GM18511 (cell line): ENCODE measurements at regions not wholly inside any gene's neighbourhood (a gene's known extent, or its start where the extent isn't known, plus 50 kb on each side); places are given as distances from the start of the nearest gene placed in this dataset.

ENCODE experiments used
- ATAC-seq: cut with Tn5 transposase; IDR thresholded peaks from one replicate; pipeline ENCODE4 v1.9.1; 2021; ENCODE audit warnings: mild to moderate bottlenecking, moderate library complexity; ENCODE audit not compliant: unreplicated experiment

GRCh38 chr14:96637521-96637920 lies 135.3 kb downstream of the PAPOLA start:
- no peak for ATAC-seq

GRCh38 chr14:96638041-96638855 lies 136.1 kb downstream of the PAPOLA start:
- no peak for ATAC-seq

GRCh38 chr14:96639550-96639949 lies 137.4 kb downstream of the PAPOLA start:
- no peak for ATAC-seq

- no peak for ATAC-seq
Measured at GRCh38 chr14:96648506-96649326, 146.5 kb downstream of the PAPOLA start.

- ATAC-seq, result no peak
Measured at GRCh38 chr14:96649327-96649601, 147.1 kb downstream of the PAPOLA start.

GRCh38 chr14:96653597-96653996 lies 143.6 kb upstream of the VRK1 start:
- ATAC-seq, result no peak

- ATAC-seq, result no peak
Measured at GRCh38 chr14:96658611-96659010, 138.6 kb upstream of the VRK1 start.

GRCh38 chr14:96660123-96660522 lies 137.1 kb upstream of the VRK1 start:
- ATAC-seq, result no peak

GRCh38 chr14:96660667-96661066 lies 136.5 kb upstream of the VRK1 start:
- no peak for ATAC-seq

- ATAC-seq, result no peak
Measured at GRCh38 chr14:96661244-96661969, 135.8 kb upstream of the VRK1 start.

- ATAC-seq, result no peak
Measured at GRCh38 chr14:96662116-96662970, 134.8 kb upstream of the VRK1 start.

- ATAC-seq, result no peak
Measured at GRCh38 chr14:96663076-96663475, 134.1 kb upstream of the VRK1 start.

- ATAC-seq, result no peak
Measured at GRCh38 chr14:96663491-96664067, 133.6 kb upstream of the VRK1 start.

- ATAC-seq, result no peak
Measured at GRCh38 chr14:96666088-96666487, 131.1 kb upstream of the VRK1 start.

- ATAC-seq, result no peak
Measured at GRCh38 chr14:96670391-96670790, 126.8 kb upstream of the VRK1 start.

- ATAC-seq, result no peak
Measured at GRCh38 chr14:96671218-96671617, 126.0 kb upstream of the VRK1 start.

GRCh38 chr14:96673706-96674105 lies 123.5 kb upstream of the VRK1 start:
- ATAC-seq, result no peak

- no peak for ATAC-seq
Measured at GRCh38 chr14:96674121-96674520, 123.1 kb upstream of the VRK1 start.

- ATAC-seq, result no peak
Measured at GRCh38 chr14:96676166-96676565, 121.0 kb upstream of the VRK1 start.

GRCh38 chr14:96681829-96682228 lies 115.4 kb upstream of the VRK1 start:
- ATAC-seq, result no peak
